Middle frontal gyrus (tissue), 1 donor: ENCODE measurements at regions not wholly inside any gene's neighbourhood (a gene's known extent, or its start where the extent isn't known, plus 50 kb on each side); places are given as distances from the start of the nearest gene placed in this dataset.

ENCODE experiments used
- DNase-seq: peaks from one replicate; pipeline ENCODE4 v3.0.0-alpha.2; 2015; ENCODE audit warnings: low spot score; ENCODE audit errors: extremely low spot score

DNA sequence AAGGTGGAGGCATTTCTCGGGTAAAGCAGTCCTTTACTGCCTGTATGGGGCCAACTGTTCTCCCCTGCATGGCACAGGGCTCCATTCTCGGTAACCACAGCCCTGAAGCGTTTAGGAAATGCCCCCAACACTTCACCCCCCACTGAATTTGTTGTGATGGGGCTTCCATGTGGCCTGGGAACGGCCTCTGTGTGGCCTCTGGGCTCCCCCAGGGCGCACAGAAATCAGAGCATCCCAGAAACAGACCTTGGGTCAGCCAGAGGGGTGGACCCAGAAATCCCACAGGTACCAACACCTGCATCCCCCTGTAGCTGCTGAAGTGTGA, 153.7 kb upstream of the VSTM2B start:
- no peak for DNase-seq

DNA sequence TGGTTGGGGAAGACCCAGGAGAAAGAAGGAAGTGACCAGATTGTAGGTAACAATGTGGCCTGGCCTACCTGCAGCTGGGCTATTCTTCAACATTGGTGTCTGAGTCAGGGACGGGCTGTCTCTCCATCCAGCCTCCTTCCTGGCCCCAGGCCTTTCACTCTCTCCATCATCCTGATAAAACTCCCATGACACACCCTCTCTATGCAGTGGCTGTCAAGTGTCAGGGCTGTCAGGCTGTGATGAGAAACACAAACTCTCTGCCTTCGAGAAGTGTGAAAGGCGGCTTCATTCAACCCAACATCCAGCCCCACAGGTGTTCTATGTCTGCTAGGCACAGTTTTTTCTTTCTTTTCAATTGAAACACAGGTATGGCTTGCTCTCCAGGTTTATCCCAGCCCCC, 153.3 kb upstream of the VSTM2B start:
- no peak for DNase-seq

DNA sequence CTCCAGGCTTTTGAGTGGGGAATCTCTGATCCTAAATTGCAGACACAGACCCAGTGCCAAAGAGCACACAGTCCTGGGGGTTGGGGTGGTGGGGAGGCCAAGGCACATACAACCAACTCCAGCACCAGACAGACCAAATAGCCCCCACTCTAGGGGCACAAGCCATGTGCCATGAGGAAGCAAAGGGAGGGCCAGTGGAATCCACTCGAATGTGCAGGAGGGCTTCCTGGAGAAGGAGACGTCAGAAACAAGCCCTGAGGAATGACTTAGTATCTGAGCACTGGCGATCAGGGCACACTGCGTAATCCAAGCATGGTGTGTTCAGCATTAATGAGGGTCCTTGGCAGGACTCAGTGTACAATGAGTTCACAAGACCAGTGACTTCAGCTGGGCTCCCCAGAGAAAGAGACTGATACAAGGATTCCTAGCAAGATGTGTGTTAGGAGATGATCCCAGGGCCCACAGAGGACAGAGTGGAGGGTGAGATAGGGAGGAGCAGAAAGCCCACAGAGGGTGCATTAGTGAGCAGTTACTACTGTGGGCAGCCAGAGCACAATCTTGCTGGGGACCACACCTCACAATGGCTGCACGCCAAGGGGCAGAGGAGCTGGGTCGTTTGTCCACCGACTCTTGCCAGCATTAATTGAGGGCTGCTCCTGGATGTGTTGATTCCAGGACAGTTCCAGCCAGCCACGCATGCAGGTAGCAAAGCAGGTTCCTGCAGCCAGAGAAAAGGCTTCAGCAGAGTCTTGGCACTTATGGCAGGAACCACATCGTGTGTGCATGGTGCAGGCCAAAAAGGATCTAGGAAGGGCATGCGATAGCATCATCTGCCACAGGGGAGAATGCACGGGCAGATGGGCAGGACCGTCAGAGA, 152.6 kb upstream of the VSTM2B start:
- no peak for DNase-seq

DNA sequence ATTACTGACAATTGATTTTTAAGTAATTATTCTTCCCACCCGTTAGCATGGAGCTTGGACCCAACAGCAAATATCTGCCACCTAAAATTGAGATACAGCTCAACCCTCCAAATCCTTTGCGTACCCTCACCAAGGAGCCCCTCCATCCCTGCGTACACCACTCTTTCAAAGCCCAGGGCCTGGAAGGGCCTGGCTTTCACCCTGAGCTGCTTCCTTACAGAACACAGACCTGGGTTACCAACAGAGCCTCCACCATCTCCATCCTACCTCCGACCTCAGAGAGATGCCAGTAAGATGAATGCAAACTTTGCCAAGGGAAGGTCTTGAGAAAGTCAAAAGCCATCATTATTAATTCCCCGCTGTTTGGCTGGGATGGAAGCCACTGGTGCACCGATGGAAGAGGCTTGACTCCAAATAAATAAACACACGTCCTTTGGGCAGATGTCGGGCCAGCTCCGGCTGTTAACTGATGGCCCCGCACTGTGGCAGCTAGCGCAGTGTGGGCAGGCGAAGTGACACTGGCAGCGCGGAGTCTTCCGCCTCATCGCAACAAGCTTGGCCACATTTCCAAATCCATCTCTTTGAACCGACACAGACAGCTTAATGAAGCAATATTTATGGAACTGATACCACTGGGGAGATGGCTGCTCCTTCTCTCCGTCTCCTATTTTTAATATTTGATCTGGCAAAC, 150.2 kb upstream of the VSTM2B start:
- DNase-seq: no peak

DNA sequence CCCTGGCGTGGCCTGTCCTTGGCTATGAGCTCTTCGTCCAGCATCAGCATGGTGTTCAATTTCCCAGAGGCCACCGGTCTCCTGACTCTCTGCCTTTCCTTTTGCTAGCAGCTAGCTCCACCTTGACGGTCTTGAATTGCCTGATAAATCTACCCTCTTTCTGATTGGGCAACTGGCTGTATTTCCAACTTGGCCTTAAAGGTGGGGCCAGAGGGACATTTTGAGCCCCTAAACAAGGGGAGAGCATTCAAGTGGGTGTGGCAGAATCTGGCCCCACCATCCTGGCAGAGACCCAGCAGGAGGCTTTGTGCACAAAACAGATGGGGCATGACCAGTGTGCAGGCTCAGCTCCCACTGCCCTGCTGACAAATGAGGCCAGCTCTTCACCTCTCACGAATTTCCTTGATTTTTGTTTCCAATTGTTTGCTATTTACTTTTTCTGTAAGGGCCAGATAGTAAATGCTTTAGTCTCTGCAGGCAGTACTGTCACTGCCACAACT, 148.9 kb upstream of the VSTM2B start:
- DNase-seq: no peak

DNA sequence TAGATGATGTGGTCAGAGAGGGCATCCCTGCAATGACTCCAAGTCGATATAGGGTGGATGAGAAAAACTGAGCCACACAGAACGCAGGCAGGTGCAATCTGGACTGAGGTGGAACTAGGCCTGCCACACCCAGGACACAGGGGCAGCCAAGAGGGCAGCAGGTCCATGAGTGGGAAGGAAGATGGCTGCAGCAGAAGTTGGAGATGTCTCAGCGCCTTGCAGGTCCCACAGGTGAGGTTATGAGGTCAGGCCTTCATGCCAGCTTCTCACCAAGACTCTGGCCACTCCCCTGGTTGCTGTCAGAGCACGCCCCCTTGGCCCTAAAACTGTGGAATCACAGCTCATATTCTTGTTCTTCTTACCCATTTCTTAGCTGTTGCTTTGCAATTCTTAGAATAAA, 147.7 kb upstream of the VSTM2B start:
- no peak for DNase-seq

DNA sequence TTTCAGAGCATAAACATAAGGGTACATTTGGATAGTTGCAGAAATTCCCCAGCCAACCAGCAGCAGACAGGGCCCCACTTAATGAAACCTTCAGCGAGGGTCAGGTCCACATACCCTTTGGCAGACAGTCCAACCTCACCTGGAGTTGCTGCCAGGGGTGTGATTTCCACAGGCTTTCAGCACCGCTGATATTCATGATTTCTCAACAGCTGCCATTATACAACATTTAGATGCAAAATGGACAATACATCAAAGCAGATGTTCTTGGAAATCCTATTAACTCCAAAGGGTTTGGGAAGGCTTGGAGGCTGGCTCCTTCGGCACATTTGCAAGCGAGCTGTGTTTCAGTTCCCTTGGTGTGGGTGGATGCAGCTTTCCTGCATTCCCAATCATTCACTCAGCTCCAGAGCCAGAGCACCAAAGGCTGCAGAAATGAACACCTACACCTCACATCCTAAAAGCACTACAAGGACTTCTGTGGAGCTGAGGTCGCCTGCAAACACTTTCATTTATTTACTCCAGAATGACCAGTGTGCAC, 147.2 kb upstream of the VSTM2B start:
- peak; percentile 27 for DNase-seq

DNA sequence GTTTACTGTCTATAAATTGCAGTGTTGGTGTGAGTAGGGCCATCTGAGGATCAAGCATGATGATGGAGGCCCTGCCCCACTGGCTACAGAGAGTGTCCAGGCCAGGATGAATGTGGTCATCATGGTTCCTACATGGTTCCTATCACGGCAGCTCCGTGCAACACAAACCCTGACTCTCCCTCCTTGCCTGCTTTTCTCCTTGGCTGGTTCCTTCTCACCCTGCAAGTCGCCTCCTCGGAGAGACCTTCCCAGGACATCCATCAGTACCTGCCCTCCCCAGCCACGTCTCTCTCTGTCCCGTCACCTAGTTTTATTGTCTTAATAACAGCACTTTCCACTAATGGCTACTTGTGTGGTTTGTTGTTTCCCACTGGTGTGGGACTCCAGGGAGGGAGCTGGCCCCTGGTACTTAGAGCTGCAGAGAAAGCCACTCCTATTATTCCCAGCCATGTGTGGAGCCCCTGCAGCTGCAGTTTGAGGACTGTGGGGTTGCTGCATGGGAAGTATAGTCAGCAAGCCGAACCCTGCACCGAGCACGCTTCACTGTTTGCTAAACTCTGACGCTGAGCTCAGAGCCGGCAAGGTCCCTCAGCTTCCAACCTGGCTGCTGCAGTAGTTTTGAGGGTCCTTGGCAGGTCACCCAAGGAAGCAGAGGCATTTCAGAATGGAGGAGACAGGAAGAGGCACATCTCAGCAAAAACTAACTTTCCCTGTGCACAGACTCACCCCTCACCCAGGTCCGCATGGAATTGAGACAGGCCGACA, 146.4 kb upstream of the VSTM2B start:
- no peak for DNase-seq

DNA sequence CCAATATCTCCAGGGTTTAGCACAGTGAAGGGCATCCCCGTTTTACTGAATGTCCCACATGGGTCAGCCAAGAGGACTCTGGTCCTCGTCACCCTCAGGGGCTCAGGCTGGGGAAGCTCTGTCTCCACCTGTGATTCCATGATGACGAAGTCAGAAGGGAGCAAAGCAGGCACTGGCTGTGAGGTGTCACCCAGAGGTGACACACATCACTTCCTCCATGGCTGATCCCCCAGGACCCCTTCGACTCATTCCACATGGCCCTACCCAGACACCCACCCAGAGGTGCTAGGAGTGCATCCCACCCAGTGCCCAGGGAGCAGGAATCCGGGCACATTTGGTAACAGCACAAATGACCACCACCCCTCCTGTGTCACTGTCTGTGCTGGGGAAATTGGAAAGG, 145.2 kb upstream of the VSTM2B start:
- no peak for DNase-seq

DNA sequence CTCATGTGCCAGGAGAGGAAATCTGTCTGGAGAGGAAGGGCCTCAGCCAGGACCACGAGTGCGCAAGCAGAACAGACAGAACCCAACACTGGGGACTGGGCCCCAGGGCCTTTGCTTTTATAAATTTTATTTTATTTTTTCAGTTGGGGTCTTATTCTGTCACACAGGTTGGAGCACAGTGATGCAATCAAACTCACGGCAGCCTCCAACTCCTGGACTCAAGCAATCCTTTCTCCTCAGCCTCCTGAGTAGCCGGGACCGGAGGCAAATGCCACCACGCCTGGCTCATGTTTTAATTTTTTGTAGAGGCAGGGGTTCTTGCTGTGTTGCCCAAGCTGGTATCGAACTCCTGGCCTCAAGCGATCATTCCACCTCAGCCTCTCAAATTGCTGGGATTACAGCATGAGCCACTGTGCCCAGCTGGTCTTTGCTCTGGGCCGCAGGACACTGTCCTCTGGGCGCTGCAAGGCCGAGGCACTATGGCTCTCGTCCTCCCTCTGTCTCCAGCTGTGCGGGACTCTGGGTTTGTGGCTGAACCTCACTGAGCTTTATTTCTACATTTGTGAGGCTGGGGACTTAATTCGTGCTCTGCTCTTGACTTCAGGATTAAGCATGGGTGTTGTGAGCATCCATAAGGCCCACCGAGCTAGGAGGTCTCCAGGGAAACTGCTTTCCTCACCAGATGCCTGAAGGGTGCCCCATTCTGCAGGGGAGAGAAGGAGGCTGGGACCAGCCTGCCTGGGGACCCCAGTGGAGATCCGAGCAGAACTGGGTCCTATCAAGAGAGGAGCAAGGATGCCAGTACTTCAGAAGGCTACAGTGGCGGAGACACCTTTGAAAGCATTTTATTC, 144.2 kb upstream of the VSTM2B start:
- no peak for DNase-seq

DNA sequence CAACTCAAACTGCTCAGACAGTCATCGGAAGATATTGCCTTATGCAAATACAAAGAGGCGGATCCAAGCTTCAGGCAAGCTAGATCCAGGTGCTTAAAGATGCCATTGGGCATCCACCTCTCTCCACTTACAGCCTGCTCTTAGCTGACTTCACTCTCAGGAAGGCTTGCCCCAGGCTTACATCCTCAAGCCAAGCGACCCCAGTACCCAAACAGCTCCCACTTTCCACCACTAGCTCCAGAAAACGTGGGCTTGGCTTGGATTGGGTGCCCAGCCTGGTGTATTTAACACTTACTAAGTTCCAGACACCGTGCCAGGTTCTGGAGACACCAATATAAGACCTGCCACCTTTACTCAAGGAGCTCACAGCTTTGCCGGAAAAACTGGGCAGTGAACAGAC, 142.1 kb upstream of the VSTM2B start:
- DNase-seq: no peak

DNA sequence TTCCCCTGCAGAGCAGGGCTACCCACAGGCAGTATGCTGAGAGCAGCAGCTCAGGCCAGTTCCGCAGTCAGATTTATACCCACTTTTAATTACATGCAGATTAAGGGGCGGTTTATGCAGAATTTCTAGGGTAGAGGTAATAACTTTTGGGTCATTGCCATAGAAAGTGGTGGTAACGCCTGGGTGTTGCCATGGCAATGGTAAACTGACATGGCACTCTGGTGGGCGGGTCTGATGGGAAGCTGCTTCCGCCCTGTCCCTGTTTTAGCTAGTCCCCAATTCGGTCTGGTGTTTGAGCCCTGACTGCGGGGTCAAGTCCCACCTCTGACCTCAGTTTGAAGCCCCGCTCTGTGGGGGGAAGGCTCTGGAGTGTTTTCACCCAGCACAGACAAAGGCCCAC, 141.1 kb upstream of the VSTM2B start:
- no peak for DNase-seq

DNA sequence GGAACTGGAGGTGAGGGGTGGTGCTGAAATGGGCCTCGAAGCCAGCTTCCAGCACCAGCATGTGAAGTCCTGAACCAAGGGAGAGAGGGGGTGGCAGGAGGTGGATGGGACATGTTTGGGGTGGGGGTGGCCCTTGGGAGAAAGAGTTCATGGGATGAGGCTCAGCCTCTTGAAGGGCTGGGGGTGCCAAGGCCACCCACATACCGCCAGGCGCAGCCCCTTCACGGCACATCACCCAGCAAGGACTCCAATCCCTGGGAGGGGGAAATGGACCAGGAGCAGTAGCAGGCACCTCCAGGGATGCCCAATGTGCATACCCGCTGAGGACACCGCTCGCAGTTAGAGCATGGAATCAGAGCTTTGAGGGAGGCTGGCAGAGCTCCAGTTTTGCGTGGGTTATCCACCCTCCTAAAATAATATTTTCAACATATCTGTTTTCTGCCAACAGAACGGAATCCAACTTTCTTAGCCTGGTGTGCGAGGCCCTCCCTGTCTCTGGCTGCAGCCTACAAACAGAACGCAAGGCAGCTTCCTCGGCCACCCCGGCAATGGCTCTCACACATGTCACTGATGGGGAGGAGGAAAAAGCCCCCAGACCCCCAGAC, 140.5 kb upstream of the VSTM2B start:
- DNase-seq: no peak

DNA sequence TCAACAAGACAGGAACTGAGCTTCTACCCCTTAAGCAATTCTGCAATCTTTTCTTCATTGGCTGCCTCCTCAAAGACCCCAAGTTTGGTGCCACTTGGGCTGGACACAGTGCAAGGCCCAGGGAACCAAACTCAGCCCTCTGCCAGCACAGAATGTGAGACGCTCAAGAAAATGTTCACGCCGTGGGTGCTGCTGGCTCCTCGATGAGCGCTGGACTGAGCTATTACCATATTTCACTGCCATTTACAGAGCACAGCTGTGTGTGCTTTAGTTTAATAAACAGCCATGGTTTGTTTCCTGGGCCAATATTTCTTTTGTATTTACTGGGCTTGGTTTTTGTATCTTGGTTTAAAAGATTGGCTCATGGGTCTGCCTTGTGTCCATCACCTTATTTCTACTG, 138.8 kb upstream of the VSTM2B start:
- DNase-seq: no peak

DNA sequence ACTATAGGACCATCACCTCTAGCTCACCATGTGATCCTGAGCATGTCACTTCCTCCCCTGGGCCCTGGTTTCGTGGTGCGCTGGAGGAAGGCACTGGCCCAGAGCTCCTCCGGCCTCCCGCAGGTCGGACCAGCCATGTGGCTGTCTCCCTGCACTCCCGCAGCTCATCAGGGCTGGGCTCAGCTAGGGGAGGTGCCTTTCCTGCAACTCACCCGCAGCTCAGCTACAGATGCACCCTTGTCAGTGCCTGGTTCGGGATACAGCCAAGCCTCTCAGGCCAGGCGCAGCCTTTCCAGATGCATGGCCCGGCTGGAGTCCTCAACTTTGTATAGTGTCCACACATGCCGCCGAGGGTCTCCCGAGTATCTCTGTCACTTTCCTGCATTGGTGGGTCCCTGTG, 138.2 kb upstream of the VSTM2B start:
- no peak for DNase-seq

DNA sequence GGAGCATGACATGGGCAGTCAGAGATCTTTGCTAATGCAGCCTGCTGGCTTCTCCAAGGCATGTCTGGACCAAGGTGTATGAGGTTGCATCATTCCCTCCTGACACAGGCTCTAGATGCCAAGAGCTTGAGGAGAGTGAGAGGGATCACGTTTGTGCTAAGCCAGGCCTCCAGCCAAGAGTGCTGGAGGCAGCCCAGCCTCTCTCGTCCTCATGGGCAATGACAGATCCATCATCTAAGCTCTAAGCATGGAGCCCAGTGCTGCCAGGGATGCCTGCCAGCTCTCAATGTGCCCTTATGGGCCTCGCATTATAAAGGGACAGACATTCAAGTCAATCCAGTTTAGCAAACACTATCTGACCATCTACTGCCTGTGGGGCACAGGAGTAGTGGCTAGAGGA, 136.3 kb upstream of the VSTM2B start:
- DNase-seq: no peak

DNA sequence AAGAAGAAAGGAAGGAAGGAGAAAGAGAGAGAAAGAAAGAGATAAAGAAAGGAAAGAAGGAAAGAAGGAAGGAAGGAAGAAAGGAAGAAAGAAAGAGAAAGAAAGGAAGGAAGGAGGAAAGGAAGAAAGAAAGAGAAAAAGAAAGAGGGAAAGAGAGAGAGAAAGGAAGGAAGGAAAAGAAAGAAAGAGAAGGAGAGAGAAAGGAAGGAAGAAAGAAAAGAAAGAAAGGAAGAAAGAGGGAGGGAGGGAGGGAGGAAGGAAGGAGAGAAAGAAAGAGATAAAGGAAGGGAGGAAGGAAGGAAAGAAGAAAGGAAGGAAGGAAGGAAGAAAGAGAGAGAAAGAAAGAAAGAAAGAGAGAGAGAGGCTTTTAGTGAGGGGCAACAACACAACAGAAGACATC, 135.1 kb upstream of the VSTM2B start:
- no peak for DNase-seq

DNA sequence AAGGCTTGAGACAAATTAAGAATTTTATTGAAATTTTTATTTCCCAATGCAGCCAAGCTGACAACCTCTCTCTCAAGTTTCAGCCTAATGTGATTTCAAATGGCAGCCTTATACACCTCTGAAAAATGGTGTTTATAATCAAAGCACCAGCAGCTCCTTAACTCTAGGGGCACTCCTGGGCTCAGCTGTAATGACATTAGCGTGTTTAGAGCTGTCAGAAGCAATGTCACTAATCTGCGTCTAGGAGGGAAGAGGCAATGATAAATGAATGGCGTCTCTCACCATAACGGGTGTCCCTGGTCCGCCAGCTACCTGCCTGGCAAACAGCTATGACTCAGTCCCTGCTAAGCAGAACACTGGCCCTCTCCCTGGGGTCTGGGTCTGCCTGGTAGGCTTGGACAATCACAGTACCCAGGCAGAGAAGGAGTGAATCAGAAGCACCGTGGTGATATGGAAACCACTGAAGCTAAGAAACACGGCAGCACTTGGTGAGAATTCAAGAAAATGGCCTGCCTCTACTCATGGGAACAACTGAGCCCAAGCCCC, 131.8 kb upstream of the VSTM2B start:
- no peak for DNase-seq

DNA sequence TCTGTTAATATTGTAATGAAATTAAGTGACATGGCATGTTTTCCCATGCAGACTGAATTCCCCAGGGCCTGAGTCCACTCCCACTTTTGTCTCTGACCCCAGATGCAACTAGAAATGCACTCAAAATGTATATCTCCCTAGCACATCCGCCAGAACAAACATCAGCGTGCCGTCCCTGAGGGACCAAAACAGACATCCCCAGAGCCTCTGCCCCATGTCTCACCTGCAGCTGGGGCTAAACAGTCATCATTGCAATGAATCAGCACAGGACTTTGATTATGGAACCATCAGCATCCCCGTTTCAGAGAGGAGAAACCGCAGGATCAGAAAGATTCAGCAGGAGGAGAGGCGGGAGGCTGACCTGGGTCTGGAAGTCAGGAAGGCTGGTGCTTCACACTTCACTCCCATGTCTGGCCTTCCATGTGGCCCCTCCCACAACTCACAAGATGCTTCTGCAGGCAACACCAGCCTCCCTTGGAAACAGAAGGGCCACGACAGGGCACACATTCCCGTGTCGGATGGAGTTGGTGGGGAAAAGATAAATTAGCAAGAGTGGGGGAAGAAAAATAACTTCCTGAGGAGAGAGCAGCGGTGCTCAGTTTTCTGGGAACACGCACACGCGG, 130.6 kb upstream of the VSTM2B start:
- DNase-seq: no peak
